ENCODE measurements at regions not wholly inside any gene's neighbourhood (a gene's known extent, or its start where the extent isn't known, plus 50 kb on each side); places are given as distances from the start of the nearest gene placed in this dataset.

DNA sequence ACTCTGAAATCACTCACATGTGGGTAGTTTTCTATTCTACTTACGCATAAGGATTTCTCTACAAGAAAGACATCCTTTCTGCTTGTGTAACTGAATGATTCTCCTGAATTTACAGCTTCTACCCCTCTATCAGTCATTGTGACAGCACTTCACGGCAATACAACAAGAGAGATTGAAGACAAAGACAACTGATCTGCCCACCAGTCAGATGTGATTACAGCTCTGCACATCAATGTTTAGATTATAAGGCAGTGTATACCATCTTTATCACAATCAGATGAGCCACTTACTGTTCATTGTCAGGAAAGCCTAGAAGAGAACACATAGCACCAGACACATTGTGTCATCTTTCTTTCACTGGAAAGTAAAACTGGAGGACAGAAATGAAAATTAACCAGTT is 324.4 kb downstream of the CENPC start:
- FAIRE-seq: no peak

GRCh38 chr4:67218883-67219282 is 326.4 kb downstream of the CENPC start:
- FAIRE-seq: no peak

DNA sequence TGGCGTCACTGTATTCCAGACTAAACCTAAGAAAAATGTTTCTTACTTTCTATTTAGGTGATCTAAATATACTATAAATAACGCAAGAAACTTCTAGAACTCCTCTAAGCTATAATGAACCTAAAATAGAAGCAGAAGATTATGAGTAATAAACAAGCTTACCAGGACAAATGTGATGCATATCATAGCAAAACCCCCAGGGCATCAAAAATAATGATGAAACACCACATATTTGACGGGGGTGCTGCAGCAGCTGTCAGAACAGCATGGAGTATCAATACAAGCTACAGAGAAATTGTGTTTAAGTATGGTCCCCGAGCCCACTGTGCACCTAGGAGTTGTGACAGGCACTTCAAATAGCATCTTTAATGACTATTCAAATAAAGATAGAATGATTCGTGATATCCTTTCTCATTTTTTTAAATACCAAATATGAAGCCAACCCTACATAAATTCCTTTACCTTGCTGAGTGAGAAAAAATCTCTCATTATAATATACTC is 337.3 kb downstream of the CENPC start:
- no peak for FAIRE-seq

DNA sequence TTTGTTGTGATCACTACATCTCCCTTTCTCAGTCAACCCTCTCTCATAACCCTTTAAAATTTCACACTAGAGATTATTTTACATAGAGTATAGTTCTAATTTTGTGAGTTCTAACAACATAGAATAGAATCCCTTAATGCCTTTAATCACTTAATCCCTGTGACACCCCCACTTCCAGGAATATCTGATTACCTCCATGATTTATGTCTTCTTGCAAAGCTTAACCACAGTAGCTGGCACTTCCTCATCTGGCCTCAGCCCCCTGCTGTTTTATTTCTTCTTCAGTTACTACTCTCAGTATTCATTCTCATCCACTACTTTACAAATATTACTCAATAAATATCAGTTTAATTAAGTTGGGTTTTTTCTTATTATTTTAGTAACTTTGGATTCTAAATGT is 340.9 kb downstream of the CENPC start:
- FAIRE-seq: no peak

DNA sequence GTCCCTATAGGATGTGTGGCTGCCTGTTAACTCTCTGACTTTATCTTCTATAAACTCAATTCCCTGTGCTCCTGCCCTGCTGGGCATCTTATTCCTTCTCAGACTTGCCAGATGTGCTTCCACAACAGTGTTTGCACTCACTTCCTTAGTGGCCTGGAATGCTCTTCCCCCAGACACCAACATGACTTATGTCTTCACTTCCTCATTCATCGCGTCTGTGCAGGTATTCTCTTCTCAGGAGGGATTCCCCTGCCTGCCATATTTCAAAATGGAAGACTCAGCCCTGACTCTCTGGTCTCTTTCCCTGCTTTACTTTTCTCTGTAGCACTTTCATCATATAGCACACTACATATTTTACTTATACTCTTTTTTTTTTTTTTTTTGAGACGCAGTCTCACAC is 344.0 kb downstream of the CENPC start:
- no peak for FAIRE-seq

DNA sequence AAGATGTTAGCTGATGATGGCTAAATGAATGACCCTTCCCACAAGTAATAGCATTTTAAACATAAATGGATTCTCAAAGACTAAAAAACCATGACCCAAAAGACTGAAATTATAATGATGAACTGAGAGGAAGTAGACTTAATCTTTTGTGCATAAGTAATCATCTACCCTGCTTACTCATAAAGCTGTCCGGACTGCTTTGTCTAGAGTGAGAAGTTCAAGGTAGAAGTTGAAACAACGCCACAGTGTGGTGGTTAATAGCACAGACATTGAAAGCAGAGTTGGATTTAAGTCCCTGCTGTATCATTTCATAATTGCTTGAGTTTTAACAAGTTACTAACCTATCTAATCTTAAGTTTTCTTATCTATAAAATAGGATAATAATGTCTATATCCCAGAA is 346.6 kb downstream of the CENPC start:
- FAIRE-seq: no peak

- FAIRE-seq: no peak
These were observed 377.5 kb downstream of the CENPC start for GRCh38 chr4:67167849-67168248.

GRCh38 chr4:67162690-67163089 is 382.6 kb downstream of the CENPC start:
- FAIRE-seq: no peak

DNA sequence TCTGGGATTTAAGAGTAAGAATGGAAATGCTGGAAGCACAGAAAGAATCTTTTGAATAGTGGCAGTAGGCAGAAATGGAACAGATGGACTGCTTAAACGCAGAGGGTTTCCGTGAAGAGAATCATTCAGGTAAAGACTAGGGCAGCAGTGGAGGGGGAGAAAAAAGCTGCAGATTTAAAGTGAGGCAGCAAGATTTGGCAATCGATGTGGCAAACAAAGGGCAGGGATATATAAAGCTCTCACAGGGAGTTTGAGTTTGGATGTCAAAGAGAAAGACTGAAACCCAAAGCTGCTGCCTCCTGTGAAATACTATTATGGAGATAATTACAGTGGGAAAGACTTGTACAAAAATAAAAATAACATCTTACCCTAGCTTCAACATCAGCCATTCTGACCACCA is 384.0 kb downstream of the CENPC start:
- no peak for FAIRE-seq

- no peak for FAIRE-seq
These were observed 384.9 kb downstream of the CENPC start for GRCh38 chr4:67160394-67160793.

DNA sequence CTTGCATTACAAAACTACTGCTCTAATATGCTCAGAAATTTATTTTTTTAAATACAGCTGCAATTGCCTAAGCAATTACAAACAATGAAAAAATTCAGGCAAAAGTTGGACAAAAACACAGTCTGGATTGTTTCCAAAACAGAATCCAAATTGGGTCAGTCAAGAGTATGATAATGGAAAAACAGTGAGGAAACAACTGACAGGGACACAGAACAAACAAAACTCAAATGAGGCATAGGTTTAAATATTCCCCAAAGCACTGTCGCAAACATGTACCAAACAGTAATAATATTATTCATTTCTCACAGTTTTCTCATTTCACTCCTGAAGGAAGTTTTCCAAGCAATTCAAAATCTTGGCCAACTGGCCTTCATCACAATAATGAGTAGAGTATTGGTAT is 386.6 kb downstream of the CENPC start:
- FAIRE-seq: no peak

- FAIRE-seq: no peak
These were observed 392.3 kb downstream of the CENPC start for GRCh38 chr4:67152976-67153375.

- no peak for FAIRE-seq
These were observed 393.6 kb downstream of the CENPC start for GRCh38 chr4:67151376-67152343.

DNA sequence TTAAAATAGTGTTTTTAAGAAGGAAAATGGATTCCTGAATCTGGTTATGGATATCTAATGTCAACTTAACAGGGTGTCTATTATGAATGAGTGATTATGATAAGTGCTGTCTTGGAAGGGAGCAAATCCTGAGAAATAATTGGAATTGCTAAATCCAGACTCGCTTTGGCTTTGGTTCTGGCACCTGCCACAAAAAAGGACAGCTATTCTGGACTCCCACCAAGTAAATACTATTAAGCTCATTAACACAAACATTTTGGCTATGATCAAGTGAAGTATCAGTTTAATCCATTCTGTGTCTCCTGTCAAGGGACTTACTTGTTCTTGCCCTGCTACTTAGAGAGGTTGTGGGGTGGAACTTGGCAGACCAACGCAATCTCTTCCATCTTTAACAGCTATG is 403.7 kb downstream of the CENPC start:
- FAIRE-seq: no peak

DNA sequence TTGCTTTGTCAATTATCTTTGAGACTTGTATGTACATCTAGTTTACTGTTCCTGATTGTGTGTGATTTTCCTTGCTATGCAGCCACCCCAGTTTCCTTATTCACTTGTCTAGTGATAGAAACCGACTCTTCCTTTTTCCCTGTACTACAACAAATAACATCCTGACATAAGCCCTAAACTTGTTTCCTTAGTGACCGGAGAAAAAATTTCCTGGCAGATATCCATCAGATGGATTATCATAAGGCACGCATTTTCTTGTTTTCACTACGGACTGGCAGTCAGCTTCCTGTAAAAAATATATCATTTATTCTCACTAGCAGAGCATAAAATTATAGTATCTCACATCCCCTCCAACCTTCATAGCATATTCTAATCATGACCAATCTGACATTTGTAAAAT is 410.7 kb downstream of the CENPC start:
- no peak for FAIRE-seq

- FAIRE-seq: no peak
These were observed 412.1 kb downstream of the CENPC start for GRCh38 chr4:67133162-67133561.

DNA sequence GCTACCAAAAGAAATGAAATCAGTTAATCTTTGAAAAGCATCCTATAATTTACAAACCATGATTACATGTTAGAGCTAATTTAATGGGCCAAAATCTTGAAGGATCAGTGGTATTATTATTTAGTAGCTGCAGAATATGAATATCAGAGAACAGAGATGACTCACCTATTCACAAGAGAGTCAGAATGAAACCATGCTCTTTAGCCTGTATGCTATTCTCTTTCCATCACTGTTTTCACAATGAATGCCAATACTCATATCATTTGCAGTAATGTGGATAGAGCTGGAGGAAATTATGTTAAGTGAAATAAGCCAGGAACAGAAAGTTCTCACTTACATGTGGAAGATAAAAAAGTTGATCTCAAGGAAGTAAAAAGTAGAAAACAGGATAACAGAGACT is 414.1 kb downstream of the CENPC start:
- no peak for FAIRE-seq

DNA sequence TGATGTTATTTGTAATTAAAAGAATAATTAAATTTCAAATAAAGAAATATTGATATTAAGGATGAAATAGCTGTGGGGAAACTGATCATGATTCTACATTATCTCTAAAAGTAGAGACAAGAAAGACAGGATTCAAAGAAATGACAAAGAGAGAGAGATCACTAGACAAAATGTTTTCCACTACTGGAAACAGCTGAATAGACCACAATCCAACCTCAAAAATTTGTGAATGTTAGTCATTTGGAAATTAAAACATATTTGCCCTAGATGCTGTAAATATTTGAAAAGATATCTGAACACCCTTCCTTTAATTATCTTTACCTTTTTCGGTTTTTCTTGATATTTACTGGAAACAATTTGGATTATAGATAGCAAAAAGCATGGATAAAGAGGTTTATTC is 414.9 kb downstream of the CENPC start:
- no peak for FAIRE-seq

GRCh38 chr4:67126570-67126969 is 418.7 kb downstream of the CENPC start:
- no peak for FAIRE-seq

GRCh38 chr4:67125636-67126514 is 419.4 kb downstream of the CENPC start:
- FAIRE-seq: no peak

GRCh38 chr4:67124716-67125115 is 420.6 kb downstream of the CENPC start:
- FAIRE-seq: no peak

GRCh38 chr4:67122029-67122428 is 423.3 kb downstream of the CENPC start:
- FAIRE-seq: no peak

DNA sequence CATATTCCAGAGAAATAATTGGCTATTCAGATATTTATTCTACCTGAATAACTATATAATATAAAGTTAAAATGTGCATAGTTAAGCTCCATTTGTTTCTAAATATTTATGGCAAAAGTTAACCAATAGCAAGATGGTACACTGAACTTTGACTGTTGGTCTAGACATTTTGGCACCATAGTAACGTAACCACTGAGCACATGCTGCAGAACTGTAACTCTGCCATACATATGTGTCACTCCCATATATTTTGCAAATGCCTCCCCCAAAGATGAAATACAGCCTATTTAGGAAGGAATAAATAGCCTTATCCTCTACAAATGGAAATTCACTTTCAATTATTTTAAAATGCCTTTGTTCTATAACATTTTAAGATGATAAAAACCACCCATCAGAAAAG is 424.9 kb downstream of the CENPC start:
- FAIRE-seq: no peak

DNA sequence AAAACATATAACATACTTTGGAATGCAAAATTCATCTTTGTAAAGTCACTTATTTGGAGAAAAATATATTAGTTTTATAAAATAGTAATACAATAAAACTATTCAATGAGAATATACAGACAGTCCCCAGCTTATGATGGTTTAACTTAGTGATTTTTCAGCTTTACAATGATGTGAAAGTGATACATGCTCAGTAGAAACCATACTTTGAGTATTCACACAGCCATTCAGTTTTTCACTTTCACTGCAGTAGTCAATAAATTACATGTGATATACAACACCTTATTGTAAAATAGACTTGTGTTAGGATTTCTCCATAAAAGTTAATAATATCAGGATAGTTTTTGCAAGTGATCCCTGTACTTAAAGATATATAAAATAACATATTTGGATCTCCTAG is 436.0 kb downstream of the CENPC start:
- no peak for FAIRE-seq
